Activated CD4-positive, alpha-beta T cell treated with anti-CD3 and anti-CD28 coated beads, Interleukin-2, Interleukin-6, amounts not matched to agents 100 ng/mL and 50 ng/mL, durations not matched to agents 16 hours and 8 hours (primary cell): ENCODE measurements at regions not wholly inside any gene's neighbourhood (a gene's known extent, or its start where the extent isn't known, plus 50 kb on each side); places are given as distances from the start of the nearest gene placed in this dataset.
"Not testable (repeated sequence)": the region's sequence is repeated elsewhere in the genome, so short reads cannot be mapped to it uniquely, and the experiment has no call there.

ENCODE experiments used
- DNase-seq: peaks from one replicate; pipeline ENCODE4 v3.0.0-alpha.2; 2020

DNA sequence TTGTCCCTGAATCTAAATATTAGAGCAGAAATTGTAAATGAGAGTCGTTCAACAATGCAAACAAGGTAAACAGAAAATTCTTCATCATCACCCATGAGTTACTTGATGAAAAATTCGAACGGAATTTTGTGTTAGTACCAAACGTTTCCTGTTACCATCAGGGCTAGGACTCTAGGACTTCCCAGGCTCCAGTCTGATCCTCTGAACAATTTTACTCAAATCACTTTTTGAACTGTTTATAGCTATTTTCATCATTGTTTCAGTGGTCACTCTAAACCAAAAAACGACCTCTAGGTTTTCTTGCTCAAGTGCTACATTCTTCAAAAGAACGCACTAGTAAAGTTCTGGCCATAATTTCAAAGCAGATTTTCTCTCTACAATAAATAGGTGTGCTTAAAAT, 273.3 kb downstream of the MREG start:
- DNase-seq = no peak

GRCh38 chr2:215738351-215738750, 275.0 kb downstream of the MREG start:
- DNase-seq = no peak

DNA sequence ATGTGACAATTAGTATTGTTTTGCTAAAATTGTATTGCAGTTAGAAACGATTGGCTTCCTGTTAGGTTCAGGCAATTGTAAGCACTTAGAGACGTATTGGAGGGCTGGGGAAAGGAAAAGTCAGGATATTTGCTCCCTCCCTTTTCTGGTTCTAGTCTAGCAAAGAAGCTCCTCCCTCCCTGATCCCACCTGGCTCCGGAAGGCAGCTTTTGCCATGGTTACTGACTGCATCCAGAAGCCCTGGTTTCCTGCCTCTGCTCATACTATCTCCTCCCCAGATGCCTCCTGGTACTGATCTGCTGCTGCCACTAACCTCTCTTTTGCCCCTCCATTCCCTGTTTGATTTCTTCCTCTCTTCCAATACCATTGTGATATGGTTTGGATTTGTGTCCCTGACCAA, 275.9 kb downstream of the MREG start:
- DNase-seq = no peak

DNA sequence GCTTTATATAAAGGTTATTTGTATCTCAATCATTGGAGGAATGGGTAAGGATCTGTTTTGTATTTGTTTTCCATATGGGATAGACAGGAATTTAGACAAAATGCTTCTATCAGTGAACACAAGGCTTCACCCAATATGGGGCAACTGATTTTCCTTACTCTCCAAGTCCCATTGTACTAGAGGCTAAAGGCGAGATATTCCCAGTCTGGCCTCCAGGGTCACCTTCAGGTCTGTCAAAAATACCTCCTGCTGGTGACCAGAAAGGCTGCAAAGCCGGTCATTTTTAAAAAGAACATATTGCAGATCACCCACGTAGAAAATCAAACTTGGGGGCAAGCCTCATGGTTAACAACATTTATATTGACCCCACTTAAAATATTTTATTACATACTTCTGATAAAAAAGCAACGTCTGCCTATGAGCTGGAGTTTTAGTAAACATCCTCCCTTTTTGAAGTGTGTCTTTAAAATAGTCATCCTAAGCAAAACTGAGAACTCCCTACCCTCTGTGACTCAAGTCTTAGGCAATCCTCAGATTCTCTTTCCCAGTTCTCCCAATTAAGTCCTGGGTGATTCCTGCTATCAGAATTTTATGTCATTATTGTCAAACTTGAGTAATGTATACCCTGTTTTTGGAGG, 276.6 kb downstream of the MREG start:
- no peak for DNase-seq

GRCh38 chr2:215731108-215731658, 282.2 kb downstream of the MREG start:
- no peak for DNase-seq

GRCh38 chr2:215729985-215730620, 283.2 kb downstream of the MREG start:
- DNase-seq = no peak

GRCh38 chr2:215728504-215729065, 284.8 kb downstream of the MREG start:
- no peak for DNase-seq

DNA sequence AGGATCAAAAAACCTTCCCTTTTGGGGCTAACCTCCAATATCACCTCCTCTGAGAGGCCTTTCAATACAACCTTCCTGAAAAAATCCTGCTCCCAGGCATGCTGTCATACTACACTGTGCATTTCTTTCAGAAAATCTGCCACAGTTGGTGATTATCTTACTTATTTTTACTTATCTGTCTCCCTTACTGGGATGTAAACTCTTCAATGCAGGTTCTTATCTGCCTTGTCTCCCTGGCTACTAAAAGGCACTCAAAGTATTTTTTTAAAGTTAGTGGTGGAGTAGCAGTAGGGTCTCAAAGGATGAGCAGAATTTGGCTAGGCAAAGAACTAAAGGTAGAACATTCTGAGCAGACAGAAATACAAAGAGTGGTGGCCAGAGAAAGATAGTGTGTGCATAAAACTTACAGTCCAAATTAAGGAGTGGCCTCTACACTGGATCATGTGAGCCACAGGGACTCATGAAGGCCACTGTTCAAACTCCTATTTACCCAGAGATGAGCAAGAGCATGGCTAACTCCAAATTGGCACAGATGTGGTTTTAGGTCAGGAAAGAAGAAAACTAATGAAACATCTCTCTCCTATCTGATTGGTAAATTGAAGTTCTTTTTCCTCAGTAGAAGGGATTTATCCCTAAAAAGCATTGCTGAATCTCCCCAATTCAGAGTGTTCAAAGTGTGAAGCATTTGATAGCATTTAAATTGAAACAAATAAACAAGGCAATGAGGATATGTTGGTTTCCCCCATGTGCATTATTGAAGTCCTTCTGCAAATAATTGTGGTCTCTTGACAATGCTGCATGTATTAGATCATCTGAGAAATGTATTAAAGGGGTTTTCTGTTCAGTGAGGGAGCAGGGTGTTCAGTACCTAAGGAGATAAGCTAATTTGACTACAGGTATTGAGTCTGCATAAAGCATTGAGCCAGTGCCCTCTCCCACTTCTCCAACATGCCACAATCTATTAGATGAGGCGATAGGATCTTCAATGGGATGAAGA, 285.5 kb downstream of the MREG start:
- no peak for DNase-seq

DNA sequence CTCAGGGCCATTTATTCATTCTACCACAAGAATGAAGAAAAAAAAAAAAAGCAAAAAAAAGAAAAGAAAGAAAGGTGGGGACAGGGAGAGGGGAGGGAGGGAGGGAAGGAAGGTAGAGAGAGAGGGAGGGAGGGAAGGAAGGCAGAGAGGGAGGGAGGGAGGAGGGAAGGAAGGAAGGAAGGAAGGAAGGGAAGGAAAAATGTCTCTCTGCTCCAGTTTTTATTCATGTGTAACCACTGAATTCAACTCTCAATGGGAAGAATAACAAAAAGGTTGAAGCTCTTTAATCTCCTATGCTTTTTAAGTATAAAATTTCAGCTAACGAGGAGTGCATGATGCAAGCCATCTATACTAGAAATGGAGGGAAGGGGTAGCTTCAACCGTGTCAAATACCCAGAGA, 287.3 kb downstream of the MREG start:
- no peak for DNase-seq

- no peak for DNase-seq
Observed at GRCh38 chr2:215724146-215724545, 288.3 kb upstream of the FN1 start.

GRCh38 chr2:215723631-215724011, 287.8 kb upstream of the FN1 start:
- DNase-seq = no peak

DNA sequence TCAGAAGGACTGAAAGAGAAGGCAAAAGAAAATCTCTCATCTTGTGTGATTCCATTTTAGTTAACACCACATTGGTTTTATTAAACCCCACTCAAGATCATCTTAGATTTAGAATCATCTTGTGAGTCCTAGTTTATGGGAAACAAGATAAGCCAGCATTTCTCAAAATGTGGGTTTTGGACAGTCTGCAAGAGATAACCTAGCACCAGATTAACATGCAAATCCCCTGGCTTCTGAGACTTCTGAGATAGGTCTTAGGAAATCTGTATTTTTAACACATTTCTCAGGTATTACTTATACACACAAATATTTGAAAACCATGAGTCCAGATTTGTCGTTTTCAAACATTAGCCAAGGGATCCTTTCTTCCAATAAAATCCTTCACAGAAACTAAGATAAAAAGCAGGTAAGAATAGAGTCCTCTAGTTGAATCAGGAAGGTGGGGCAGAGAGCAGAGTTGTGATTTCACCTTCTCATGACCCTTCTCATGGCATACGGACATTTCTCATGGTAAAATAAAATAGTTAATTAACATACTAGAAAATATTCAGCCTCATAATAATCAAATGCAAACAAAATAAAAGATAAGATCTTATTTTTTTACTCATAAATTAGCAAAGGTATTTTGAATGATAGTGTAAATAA, 287.2 kb upstream of the FN1 start:
- no peak for DNase-seq

- no peak for DNase-seq
Observed at GRCh38 chr2:215722125-215722524, 286.3 kb upstream of the FN1 start.

GRCh38 chr2:215721515-215721914, 285.6 kb upstream of the FN1 start:
- DNase-seq = not testable (repeated sequence)

- DNase-seq = no peak
Observed at GRCh38 chr2:215718890-215719289, 283.0 kb upstream of the FN1 start.

DNA sequence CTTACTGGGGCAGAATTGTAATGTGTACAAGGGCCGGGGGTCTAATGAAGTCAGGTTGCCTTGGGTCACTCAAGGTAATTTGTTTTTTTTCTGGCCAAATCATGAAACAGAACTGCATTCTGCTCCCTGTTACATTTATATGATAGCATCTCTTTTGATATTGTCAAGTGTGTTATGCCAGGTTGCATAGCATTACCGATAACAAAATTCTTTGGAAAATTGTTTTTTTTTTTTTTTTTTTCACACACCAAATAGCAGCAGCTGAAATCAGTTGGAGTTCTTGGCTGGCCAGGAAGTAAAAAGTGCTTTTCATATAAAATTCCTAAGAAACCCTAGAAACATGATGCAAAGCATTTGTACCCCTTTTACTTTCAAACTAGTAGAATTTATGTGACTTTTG, 282.6 kb upstream of the FN1 start:
- DNase-seq = no peak

DNA sequence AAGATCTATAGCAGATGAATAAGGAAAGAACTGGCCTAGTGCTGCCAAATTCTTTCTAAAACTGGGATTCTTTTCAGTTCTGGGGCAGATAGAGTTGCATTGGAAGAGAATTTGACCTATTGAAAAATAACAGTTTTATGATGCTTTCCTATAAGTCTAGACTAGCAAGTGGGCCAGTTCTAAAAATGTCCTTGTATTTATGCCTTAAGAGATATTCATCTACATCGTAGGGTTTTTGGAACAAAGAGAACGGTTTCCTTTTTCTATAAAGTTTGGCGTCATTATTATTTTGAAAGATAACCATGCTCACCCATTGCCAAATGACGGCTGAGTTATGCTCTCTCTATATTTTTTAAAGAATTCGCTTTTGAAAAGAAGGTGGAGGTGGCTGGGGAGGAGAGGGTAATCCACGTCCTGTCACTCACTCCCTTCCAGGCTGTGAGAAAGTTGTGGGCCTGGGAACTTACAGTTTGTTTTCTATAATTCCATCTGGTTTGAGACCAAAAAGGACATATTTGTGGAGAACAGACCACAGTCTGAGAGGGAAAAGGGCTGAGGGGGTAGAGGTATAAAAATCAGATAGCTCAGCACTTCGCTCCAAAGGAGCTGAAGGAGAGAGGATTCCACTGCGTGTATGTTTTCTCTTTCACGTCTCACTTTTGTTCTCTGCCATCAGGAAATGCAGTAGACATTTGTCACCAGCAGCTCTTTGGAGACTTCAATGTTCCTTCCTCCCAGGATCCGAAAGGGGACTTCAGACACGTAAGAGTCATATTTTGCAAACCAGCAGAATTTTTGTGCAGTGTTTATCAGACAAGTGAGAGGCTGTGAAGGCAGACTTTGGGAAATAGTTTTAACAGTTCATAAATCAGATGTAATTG, 281.9 kb upstream of the FN1 start:
- DNase-seq = no peak

DNA sequence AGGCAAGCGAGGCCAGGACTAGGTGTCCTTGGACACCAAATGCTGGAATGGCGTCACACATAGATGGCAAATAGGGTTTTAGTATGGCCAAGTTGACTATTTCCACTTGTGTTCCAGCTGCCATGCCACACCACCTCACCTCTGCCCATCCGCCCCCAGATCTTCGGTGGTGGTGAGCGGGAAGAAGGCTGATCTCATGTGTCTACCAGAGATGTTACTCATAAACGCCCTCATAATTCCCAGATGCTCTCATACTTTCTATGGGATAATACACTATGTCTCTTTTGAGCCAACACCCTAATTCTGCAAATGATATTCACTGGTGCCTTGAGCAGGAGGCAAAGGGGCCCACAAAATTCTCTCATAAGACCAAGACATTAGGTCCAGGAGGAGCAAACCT, 281.1 kb upstream of the FN1 start:
- no peak for DNase-seq

DNA sequence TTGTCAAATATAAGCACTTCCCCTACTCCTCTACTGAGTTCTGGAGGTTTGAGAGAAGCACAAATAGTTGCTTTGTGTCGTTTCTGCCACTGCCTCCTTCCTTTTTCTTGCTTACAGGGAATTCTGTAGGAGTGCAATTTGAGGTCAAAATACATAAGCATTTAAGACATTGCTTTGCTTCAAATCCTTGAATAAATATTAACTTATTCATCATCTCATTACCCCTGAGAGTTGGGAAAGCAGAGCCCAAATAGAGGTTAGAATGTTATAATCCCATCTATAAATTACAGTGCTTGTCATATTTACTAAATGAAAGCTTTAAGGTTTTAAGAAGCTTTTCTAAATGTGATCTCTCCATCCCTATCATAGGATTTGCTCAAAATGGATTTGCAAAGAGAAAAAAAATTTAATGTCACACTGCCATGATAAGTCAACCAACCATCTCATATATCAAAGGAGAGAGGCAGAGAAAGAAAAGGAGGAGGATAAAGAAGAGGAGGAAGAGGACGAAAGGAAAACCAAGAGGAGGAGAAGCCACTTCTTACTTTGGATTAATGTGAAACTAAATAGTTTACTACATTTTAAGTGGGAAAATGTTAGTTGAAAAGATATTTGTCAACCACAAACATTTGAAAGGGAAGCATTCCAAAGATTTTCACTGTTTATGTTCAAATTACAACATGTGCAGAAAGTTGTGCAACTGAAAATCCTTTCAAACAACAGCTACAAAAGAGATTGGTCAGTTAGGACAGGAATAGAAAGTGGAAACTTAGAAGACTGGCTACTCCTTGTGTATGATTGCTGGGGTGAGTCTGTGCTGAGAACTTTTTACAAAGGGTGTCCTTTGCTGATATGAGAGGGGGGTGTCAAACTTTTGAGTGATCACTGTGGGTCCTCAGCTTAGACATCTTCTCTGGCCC, 277.3 kb upstream of the FN1 start:
- DNase-seq = no peak

DNA sequence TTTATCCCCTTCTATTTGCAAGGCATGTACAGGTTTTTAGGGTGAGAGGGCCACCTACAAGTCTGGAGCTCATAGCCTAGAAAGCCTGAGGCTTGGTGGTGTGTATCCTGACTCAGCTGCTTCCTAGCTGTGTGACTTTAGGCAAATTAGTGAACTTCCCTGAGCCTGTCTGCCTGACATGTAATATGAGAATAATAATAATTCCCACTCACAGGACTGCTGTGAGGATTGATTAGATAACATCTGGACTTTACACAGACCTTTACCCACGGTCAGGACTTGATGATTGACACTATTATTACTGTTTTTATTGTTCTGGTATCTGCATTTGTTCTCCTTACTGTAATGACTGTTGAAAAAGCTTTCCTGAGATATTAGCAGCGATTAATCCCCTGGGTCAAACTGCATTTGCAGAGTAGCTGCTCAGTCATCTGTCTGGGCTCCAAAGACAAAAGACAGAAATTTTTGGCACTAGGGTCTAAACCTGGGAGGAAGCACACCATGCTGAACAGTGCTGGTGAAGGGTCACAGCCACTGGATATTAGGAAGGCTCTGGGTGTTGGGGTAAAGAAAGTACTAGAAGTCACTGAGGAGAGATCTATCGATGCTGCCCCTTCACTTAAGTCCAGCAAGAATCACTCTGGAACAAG, 276.5 kb upstream of the FN1 start:
- no peak for DNase-seq
